GM23248 (cell line): ENCODE measurements at regions not wholly inside any gene's neighbourhood (a gene's known extent, or its start where the extent isn't known, plus 50 kb on each side); places are given as distances from the start of the nearest gene placed in this dataset.

Experiments
- DNase-seq: peaks from one replicate; pipeline ENCODE4 v3.0.0-alpha.2; 2015
- H2AFZ ChIP-seq: fragments of 200-600 bp; sonication (generic); 2 replicates; pipeline ENCODE4 v1.6.1; 2016; ENCODE audit warnings: antibody characterized with exemption
- H3F3A ChIP-seq: fragments of 200-600 bp; sonication (generic); 2 replicates; pipeline ENCODE4 v1.6.1; 2016; ENCODE audit warnings: mild to moderate bottlenecking, antibody characterized with exemption, mixed run types; ENCODE audit not compliant: insufficient read depth
- H3K27ac ChIP-seq: fragments of 200-600 bp; sonication (generic); 2 replicates; pipeline ENCODE4 v1.5.1; 2016; ENCODE audit warnings: mild to moderate bottlenecking
- H3K27me3 ChIP-seq: fragments of 200-600 bp; sonication (generic); replicated peaks from 2 replicates; pipeline ENCODE4 v1.6.1; 2016; ENCODE audit warnings: mild to moderate bottlenecking; ENCODE audit not compliant: insufficient read depth
- H3K36me3 ChIP-seq: fragments of 200-600 bp; sonication (generic); 2 replicates; pipeline ENCODE4 v1.6.1; 2016; ENCODE audit warnings: low read depth, mild to moderate bottlenecking
- H3K4me1 ChIP-seq: fragments of 200-600 bp; sonication (generic); 2 replicates; pipeline ENCODE4 v1.6.1; 2016; ENCODE audit warnings: mild to moderate bottlenecking; ENCODE audit not compliant: insufficient read depth
- H3K4me2 ChIP-seq: fragments of 200-600 bp; sonication (generic); one replicate; pipeline ENCODE4 v1.6.1; 2016; ENCODE audit warnings: mild to moderate bottlenecking; ENCODE audit not compliant: unreplicated experiment
- H3K4me3 ChIP-seq: fragments of 200-600 bp; sonication (generic); 2 replicates; pipeline ENCODE4 v1.5.1; 2016; ENCODE audit warnings: mild to moderate bottlenecking
- H3K79me2 ChIP-seq: fragments of 200-600 bp; sonication (generic); 2 replicates; pipeline ENCODE4 v1.6.1; 2016; ENCODE audit warnings: mild to moderate bottlenecking; ENCODE audit not compliant: insufficient read depth
- H3K9ac ChIP-seq: fragments of 200-600 bp; sonication (generic); 2 replicates; pipeline ENCODE4 v1.6.1; 2016; ENCODE audit warnings: mild to moderate bottlenecking
- H3K9me2 ChIP-seq: fragments of 200-600 bp; sonication (generic); 2 replicates; pipeline ENCODE4 v1.6.1; 2016; ENCODE audit warnings: mixed run types, mild to moderate bottlenecking, moderate library complexity; ENCODE audit not compliant: insufficient read depth
- H3K9me3 ChIP-seq: fragments of 200-600 bp; sonication (generic); one replicate; pipeline ENCODE4 v1.6.1; 2017; ENCODE audit warnings: low read depth
- H4K20me1 ChIP-seq: fragments of 200-600 bp; sonication (generic); 2 replicates; pipeline ENCODE4 v1.6.0; 2016; ENCODE audit not compliant: insufficient read depth
- EZH2 ChIP-seq: fragments of 200-600 bp; sonication (generic); IDR thresholded peaks from 2 replicates; pipeline ENCODE4 v1.6.1; 2018; ENCODE audit warnings: antibody characterized with exemption, mild to moderate bottlenecking; ENCODE audit not compliant: insufficient read depth, poor library complexity, severe bottlenecking
- EZH2phosphoT487 ChIP-seq: fragments of 200-600 bp; sonication (generic); IDR thresholded peaks from 2 replicates; pipeline ENCODE4 v1.6.1; 2018; ENCODE audit warnings: antibody characterized with exemption, moderate library complexity, mild to moderate bottlenecking, low read depth; ENCODE audit not compliant: insufficient read depth
- WGBS, 2 experiments: methylation state at CpG; one replicate each; pipeline ENCODE4 v1.1.6; 2015 to 2017; ENCODE audit warnings: low lambda C conversion rate in 2 of 2, low coverage in 1 of 2; ENCODE audit errors: missing lambda C conversion rate in 2 of 2; 5-methylcytosine and 5-hydroxymethylcytosine counted together
- in situ Hi-C: fragments of 300-500 bp; cut with MboI; formaldehyde crosslinking; loops from 2 replicates; pipeline ENCODE4 v1.15.0; 2020

DNA sequence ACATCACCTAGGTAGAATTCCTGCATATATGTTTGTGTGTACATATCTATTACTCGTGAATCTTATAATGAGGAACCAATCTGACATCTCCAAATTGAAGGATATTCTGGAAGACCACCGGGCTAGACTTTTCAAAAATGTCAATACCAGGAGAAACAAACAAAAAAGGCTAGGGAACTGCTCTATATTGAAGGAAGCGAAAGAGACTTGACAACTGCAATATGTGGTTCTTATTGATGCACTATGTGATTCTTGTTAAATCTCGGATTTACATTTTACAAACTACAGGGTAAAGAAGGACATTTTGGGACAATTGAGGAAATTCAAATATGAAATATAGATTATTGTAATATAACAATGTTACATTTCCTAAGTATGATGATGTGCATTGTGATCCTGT is 137.5 kb upstream of the CCDC54 start:
- H3K36me3 ChIP-seq, result no peaks in the 10 kb centered on the region
- no peaks in the 10 kb centered on the region for H3K27me3 ChIP-seq
- 0 out of 2 replicates have a peak, but pooled peaks cover 7% of the 10 kb centered on the region for H3F3A ChIP-seq
- no peaks in the 10 kb centered on the region for H3K9me2 ChIP-seq
- peak overlapping the region; percentile 88 for H3K4me3 ChIP-seq
- H3K9me3 ChIP-seq, result no peaks in the 10 kb centered on the region
- peak overlapping the region; percentile 93 for H3K4me2 ChIP-seq
- H3K4me1 ChIP-seq, result peaks cover 16% of the 10 kb centered on the region
- 83 to 87% methylated on average over 4 of the region's 4 CpGs for WGBS, 2 experiments
- peaks cover 36% of the 10 kb centered on the region for H3K79me2 ChIP-seq
- TF ChIP-seq EZH2phosphoT487 (no peak), EZH2 (no peak)
- H3K9ac ChIP-seq, result peak overlapping the region; percentile 84
- DNase-seq, result no peak
- H4K20me1 ChIP-seq, result no peaks in the 10 kb centered on the region
- no peak overlapping the region for H3K27ac ChIP-seq
- in situ Hi-C loops, result loop anchor here (25.0 kb wide), 1 partner anchor 1323 kb away; no protein-coding TSS in a partner anchor
- H2AFZ ChIP-seq, result peak overlapping the region; percentile 91

DNA sequence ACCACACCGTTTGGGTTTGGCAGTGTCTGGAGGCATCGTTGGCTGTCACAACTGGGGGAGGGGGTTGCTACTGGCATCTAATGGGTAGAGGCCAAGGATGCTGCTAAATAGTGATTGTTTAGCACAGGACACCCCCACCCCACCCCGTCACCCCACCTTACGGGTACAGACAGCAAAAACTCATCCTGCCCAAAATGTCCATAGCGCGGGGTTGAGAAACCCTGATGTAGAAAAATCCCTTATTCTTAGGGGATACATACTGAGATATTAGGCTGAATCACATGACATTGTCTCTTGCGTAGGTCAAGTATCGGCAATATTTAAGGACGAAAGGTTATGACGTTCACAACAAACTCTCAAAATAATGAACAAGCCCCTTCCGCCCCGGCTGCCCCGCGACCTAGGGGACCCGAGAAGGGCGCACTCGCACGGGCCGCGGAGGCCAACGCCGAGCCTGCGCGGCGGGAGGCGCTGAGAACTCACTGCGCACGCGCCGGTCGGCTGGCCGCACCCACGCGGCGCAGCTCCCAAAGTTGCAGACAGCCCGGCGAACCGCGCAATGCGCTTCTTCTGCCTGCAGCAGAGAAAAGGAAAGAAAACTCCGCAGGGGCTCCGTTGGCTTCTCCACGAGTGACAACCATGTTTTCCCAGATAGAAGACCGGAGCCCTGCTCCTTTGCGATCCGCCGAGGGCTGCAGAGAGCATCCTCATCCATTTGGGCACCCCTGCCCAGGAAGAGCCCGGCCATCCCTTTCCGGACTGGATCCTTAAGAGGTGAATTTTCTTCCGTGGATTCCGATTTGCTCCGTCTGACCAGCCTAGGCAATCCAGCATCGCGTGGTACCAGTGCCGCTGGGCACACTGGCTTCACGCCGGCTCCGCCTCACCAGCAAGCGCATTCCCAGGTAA is 136.8 kb upstream of the CCDC54 start:
- Histone ChIP-seq H3K27ac (peak overlapping the region; percentile 46), H2AFZ (peak overlapping the region; percentile 91), H3K9me3 (no peaks in the 10 kb centered on the region), H3K36me3 (no peaks in the 10 kb centered on the region), H3F3A (0 out of 2 replicates have a peak, but pooled peaks cover 7% of the 10 kb centered on the region), H4K20me1 (no peaks in the 10 kb centered on the region), H3K4me1 (peaks cover 16% of the 10 kb centered on the region), H3K4me3 (peak overlapping the region; percentile 88), H3K9me2 (no peaks in the 10 kb centered on the region), H3K79me2 (peaks cover 36% of the 10 kb centered on the region), H3K27me3 (no peaks in the 10 kb centered on the region), H3K9ac (peak overlapping the region; percentile 84), H3K4me2 (peak overlapping the region; percentile 93)
- peak; percentile 93 for DNase-seq
- TF ChIP-seq EZH2, result no peak
- TF ChIP-seq EZH2phosphoT487, result no peak
- WGBS, 2 experiments, result 1% methylated on average over 51 to 58 of the region's 59 CpGs
- in situ Hi-C loops, result loop anchor here (25.0 kb wide), 1 partner anchor 1322 kb away; no protein-coding TSS in a partner anchor

DNA sequence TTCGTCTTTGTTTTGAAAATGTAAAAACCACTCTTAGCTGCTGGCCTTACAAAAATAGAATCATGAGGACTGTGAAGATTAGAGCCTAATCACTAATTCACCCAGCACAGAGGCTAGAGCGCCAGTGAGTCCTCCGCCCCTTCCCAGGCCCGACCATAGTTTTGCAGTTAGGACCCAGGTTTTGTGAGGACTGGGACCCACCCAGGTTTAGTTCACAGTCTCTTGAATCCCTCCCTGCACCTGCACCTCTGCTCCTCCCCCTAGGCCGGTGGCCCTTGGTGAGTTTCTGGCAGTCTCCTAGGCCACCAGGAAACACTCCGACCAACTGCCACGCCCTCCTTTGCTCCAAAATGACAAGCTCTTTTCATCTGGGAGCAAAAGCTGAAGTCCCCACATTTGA is 136.0 kb upstream of the CCDC54 start:
- peak overlapping the region; percentile 91 for H2AFZ ChIP-seq
- H3K4me3 ChIP-seq, result peak overlapping the region; percentile 88
- H3K27me3 ChIP-seq, result no peaks in the 10 kb centered on the region
- peak overlapping the region; percentile 84 for H3K9ac ChIP-seq
- H3K4me2 ChIP-seq, result peak overlapping the region; percentile 93
- no peaks in the 10 kb centered on the region for H3K9me3 ChIP-seq
- 0 out of 2 replicates have a peak, but pooled peaks cover 4% of the 10 kb centered on the region for H3F3A ChIP-seq
- peak; percentile 47 for DNase-seq
- H3K27ac ChIP-seq, result peak overlapping the region; percentile 46
- no peaks in the 10 kb centered on the region for H3K36me3 ChIP-seq
- 1 to 3% methylated on average over 7 of the region's 7 CpGs for WGBS, 2 experiments
- no peak for TF ChIP-seq EZH2phosphoT487
- no peak for TF ChIP-seq EZH2
- H3K79me2 ChIP-seq, result peaks cover 36% of the 10 kb centered on the region
- H4K20me1 ChIP-seq, result no peaks in the 10 kb centered on the region
- H3K4me1 ChIP-seq, result peaks cover 14% of the 10 kb centered on the region
- in situ Hi-C loops, result loop anchor here (25.0 kb wide), 1 partner anchor 1321 kb away; no protein-coding TSS in a partner anchor
- no peaks in the 10 kb centered on the region for H3K9me2 ChIP-seq

DNA sequence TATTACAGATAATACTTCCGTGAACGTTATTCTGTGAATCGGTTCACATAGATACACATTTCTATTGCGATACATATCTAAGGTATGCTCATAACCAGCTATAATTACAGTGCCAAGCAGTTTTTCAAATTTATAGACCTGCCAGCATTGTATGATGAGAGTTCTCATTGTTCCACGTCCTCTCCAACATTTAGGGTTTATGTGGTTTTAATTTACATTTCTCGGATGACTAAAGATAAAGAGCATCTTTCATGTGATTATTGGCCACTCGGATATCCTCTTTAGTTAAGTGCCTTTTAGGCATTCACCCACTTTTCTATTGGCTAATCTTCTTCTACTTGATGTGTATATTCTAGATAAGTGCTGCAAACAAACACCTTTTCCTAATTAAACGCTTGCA is 134.7 kb upstream of the CCDC54 start:
- Histone ChIP-seq H3K9me3 (no peaks in the 10 kb centered on the region), H3K4me1 (peaks cover 9% of the 10 kb centered on the region), H2AFZ (no peak overlapping the region), H3K27me3 (no peaks in the 10 kb centered on the region), H3K27ac (no peak overlapping the region), H3K9ac (no peak overlapping the region), H4K20me1 (no peaks in the 10 kb centered on the region), H3K4me2 (peak overlapping the region; percentile 93), H3K4me3 (peak overlapping the region; percentile 88), H3K36me3 (peaks cover 3% of the 10 kb centered on the region; the same call in 1 of the 2 replicates), H3F3A (no peaks in the 10 kb centered on the region), H3K79me2 (peaks cover 36% of the 10 kb centered on the region), H3K9me2 (no peaks in the 10 kb centered on the region)
- in situ Hi-C loops, result loop anchor here (25.0 kb wide), 1 partner anchor 1320 kb away; no protein-coding TSS in a partner anchor
- TF ChIP-seq EZH2, result no peak
- TF ChIP-seq EZH2phosphoT487, result no peak
- DNase-seq, result no peak
- 85 to 87% methylated on average over 8 of the region's 8 CpGs for WGBS, 2 experiments
